Lung microvascular endothelial cell (primary cell): ENCODE measurements at regions not wholly inside any gene's neighbourhood (a gene's known extent, or its start where the extent isn't known, plus 50 kb on each side); places are given as distances from the start of the nearest gene placed in this dataset.
"Not testable (repeated sequence)": the region's sequence is repeated elsewhere in the genome, so short reads cannot be mapped to it uniquely, and the experiment has no call there.

Experiments
- DNase-seq, 2 donors: peaks; one replicate each; pipeline versions ENCODE4 v3.0.0 to v3.0.0-alpha.2; 2010; ENCODE audit warnings: low read depth in 2 of 2

DNA sequence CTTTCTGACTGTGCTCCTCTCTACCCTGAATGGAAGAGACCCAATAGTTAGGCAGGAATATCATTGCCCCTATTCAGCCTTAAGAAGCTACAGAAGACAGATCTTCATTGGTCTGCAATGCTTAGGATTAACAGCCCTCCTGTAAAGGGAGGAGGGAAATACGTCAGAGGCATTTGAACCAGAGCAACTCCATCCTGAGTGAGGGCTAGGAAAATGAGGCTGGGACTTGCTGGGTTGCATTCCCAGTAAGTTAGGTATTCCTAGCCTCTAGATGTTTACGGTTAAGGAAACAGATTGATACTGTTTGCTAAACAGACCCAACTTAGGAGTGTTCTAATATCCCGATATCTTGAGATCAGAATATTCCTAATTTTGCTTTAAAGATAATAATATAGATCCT is 63.5 kb downstream of the PCDH18 start:
- DNase-seq: no peak

DNA sequence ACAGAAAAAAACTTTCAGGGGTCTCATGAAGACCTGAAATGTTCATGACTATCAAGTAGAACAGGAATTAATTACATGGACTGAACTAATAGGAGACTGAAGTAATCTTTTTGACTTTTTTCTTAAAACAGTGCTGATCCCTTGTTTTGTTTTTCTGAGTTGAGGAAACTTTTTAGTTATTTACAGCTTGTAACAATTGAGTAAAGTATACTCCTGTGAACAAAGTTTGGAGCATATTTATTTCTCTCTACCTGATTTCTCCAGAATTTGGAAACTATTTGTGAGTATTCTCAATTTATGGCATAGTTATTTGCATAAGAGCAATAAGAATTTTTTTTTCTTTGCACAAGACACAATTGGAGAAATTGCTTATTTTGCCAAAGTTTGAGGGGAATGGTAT is 64.8 kb downstream of the PCDH18 start:
- no peak for DNase-seq

DNA sequence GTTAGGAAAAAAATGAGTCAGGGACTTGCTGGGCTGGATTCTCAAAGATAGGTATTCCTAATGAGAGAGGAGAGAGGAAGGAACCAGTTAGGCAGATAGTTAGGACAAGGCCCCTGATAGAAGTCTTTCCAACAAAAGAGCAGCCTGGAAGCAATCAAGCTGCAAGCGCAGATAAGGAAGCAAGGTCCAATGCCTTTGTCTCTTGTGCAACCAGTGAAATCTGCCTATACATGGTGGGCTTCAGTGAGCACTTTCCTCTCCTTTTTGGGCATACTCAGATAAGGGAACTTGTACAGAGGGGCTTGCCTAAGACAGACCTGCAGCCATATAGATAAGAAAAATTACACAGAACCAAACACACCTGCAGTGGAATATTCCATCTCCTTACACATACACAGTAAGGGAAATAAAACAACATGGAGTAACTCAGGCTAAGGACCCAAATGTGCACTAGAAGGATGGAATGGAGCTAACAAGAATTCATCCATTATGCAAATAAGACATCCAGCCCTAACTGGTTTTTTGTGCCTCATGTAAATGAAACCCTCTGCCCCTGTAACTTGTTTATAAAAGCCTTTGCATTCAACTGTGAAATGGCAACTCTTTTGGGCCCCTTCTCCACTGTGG is 68.8 kb downstream of the PCDH18 start:
- no peak for DNase-seq

DNA sequence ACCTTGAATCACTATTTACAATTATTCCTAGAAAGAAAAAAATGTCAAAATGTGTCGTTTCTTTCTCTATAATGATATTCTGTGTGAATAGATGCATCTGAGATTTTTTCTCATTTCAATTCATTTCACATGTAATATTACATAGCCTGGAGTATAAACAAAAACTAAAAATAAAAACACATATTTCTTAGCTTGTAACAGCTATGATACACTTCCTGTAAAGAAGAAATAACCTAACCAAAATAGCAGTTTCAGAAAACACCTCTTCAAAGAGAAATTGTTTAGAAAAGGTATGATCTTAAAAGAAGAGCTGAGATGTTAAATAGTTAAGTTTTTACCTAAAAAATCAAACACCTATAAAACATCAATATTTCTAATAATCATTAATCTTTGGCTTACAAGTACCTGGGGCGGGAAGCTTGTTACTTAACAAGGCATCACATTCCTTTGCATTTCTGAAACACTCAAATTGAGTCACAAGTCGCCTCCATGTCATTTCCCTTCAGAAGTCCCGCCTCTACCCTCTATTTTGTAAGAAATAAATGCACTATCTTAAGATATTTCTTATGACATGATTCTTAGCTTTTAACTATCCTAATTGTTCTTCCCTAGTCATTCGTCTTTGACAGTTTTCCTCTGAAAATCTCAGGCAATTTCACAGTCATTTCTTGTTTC is 76.5 kb downstream of the PCDH18 start:
- DNase-seq: no peak

DNA sequence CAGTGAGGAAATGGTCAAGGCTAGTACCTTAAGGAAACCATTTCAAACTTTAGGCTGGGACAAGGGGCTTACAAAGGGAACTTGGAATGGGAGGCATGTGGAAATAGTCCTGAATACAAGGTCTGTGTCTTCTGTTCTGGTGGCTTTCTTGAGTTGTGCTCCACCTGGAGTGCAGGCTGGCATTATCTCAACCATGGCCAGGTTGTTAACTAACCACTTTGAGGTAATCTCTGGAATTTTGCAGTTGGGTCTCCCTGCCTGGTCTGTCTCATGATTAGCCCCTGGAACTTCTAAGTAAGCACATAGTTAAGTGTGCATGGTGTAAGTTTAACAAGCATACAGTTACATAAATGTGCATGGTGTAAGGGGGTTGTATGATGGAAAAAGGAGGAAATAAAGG is 77.5 kb downstream of the PCDH18 start:
- DNase-seq: no peak

DNA sequence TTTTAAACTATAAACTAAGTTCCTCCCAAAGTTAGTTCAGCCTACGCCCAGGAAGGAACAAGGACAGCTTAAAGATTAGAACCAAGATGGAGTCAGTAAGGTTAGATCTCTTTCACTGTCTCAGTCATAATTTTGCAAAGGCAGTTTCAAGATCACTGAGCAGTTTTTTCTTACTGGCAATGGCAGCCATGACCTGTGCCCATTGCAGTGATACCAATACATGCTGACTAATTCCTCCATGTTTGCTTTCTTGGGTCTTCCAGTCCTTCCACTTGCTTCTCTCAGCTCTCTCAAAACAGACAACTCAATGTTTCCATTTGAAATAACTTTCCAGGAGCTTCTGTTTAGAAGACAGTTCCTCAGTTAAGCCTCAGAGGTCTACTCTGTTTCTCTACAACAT is 79.5 kb downstream of the PCDH18 start:
- no peak for DNase-seq

DNA sequence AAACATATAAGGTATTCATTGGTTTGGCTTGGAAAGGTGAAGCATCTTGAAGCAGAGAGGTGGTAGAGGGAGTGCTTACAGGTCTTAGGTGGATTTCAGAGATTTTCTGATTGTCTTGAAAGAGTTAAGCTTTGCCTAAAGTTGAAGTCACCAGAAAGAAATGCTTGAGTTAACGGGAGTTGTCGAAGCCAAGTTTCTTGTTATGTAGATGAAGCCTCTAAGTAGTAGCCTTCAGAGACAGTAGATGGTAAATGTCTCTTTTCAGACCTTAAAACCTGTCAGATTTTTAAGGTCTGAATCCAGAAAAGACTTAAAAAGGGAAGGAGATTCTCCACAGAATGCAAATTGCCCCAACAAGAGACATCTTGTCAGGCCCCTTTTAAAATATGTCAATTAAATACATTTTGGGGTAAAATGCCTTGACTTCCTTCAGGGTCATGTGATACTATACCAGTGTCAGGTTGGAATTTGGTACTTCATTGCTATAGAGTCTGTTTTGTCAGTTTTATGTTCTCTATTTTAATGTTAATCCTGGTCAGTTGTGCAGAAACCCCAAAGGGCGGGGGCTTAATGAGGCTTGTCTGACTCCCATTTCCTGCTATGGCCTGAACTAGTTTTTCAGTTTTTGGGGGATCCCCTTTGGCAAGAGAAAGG is 81.0 kb downstream of the PCDH18 start:
- DNase-seq: no peak

DNA sequence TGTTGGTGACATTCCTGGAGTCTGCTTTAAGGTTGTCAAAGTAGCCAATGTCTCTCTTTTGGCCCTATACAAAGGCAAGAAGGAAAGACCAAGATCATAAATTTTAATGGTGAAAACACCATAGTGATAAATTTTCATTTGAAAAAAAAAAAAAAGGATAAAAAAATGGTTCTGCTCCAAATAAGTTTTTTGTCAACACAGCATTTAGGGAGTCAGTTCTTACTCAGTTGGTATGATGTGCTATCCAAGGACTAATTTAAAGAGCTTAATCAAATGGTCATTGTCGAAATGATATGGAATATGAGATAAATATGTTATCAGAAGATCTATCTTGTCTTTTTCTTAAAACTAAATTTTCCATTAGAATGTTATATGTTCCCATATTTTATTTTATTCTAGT is 83.9 kb downstream of the PCDH18 start:
- DNase-seq: no peak

DNA sequence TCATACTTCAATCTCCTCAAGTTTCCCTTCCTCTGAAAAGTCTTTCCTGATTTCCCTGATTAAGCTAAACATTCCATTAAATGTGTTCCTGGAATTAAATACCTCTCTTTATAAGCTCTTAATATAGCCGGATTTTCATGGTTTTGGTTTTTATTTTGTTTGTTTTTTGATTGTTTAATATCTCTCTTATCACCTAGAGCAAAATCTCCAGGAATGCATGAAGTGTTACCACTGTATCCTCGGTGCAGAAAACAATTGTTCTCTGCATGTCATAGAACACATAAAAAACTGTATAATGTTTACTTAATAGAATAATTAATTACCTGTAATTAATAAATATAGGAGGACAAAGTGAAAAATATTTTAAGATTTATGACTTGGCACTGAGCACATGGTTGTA is 86.2 kb downstream of the PCDH18 start:
- DNase-seq: no peak

DNA sequence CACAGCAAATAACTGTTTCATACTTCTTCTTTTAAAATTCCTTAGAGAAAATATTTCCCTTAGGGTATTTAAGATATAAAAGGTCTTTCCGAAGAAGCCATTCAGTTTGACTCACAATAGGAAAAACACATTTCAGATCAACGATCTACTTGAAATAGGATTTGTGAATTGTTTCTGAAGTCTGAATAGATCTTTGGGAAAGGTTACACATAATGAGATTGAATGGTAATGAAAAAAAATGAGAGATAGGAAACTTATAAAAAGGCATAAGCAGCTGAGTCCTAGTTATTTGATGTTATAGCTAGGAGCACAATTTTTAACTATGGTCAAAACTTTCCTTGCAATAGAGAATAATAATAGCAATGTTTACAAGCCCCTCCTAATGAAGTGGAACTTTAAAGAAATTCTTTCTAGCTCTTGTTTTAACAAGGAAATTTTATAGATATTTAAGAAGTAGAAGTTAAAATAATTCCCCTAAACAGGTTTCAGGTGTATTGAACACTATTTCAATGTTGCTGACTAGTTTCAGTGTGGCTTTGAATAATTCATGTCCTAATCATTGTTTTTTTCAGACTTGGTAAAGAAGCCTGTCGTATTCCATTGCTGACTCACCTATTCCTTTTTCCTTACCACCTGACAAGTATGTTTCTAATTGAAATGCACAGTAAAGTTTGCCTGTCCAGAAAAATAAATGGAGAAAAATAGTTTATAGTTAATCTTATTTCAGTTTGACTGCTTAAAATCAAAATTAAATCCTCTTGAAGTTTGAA is 89.1 kb downstream of the PCDH18 start:
- no peak for DNase-seq

DNA sequence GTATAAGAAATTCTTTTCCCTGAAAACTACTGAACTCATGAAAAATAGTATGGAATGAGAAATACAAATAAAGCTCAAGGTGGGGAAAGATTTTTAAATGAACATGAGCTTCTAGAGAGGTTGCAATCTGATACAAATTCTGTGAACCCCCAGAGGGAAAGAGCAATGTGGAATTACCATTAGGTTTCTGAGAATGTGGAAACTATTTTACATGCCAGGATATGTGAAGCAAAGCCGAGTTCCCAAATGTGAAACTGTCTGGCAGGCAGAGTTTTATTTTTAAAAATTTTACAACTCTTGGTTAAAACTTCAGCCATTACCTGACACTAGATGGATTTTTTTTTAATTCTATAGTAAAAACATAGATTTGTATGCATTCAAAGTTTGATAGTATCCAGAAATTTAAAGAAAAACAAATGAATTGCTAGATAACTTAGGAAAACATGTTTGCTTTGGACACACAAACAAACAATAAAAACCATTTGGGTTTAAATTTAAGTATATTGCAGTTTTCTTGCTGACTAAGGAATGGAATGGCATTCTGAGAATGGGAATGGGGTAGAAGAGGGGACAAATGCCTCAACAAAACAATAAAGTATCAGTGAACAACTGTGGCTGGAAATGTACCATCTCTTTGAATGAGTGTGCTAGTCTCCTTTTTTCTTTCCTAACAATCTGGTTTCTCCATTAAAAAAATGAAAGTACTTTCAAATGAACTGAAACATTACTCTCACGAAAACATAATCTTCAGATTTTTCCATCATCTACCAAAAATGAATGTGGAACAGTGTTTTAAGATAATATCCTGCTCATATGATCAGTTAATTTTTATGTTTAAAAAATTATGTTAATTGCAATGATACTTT is 99.6 kb downstream of the PCDH18 start:
- DNase-seq: no peak

DNA sequence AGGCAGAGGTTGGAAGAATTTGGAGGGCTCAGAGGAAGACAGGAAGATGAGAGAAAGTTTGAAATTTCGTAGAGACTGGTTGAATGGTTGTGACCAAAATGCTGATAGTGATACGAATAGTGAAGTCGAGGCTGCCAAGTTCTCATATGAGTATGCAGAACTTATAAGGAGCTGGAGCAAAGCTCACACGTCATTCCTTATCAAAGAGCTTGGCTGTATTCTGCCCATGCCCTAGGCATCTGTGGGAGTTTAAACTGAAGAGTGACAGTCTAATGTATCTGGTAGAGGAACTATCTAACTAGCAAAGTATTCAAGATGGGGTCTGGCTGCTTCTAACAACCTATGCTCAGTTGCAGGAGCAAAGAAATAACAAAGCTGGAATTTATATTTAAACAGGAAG is 102.1 kb downstream of the PCDH18 start:
- DNase-seq: no peak

DNA sequence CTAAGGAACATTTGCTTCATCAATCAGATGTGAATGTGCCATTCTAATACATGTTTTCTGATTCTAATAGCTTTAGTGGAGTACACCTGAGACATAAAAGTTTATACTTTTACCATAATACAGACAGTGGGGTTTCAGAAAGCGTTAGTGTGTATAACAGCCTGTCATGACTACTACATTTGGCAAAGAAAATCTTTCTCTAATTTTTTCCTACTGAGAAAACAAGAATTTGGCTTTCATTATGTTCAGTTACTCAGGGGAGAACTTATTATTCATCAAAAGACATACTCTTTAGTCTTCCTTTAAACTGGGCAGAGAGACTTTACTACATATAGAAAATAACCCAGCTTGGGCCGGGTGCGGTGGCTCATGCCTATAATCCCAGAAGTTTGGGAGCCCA is 104.9 kb downstream of the PCDH18 start:
- no peak for DNase-seq

DNA sequence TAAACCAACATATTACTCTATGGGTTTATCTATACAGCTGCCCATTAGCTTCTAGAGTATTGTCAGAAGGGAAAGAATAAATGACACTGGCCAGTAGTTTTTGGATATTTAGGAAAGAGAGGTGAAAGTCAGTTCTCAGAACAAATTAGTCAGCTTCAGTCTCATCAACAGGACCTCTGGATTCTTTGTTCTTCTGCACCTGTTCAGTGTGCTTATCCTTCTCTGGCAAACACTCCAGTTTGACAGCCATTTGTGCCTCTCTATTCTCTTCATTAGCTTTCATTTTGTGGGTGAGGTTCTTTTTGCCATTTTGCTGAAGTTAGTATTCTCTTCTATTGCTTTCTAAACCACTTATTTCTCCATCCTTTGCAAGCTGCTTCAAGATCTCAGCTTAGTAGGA is 107.0 kb downstream of the PCDH18 start:
- no peak for DNase-seq

DNA sequence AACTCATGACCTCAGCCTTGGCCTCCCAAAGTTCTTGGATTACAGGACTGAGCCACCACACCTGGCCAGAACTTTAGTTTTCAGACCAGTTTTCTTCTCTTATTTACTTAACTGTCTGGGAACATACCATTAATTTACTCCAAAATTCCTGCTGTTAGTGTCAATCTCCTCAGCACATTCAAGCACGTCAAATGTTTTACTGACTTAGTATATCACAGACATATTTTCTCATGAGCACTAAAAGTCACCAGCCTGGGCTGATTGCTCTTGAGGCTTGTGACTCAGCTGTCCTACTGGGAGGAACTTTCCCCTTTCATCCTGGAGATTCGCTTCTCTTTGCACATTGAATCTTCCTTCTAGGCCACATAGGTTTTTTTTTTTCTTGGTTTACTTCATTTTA is 109.6 kb downstream of the PCDH18 start:
- DNase-seq: no peak

DNA sequence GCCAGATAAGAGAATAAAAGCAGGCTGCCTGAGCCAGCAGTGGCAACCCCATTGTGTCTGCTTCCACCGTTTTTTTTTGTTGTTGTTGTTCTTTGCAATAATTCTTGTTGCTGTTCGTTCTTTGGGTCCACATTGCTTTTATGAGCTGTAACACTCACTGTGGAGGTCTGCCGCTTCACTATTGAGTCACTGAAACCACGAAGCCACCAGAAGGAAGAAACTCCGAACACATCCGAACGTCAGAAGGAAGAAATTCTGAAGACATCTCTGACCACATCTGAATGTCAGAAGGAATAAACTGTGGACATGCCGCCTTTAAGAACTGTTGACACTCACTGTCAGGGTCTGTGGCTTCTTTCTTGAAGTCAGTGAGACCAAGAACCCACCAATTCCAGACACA is 110.5 kb downstream of the PCDH18 start:
- no peak for DNase-seq

DNA sequence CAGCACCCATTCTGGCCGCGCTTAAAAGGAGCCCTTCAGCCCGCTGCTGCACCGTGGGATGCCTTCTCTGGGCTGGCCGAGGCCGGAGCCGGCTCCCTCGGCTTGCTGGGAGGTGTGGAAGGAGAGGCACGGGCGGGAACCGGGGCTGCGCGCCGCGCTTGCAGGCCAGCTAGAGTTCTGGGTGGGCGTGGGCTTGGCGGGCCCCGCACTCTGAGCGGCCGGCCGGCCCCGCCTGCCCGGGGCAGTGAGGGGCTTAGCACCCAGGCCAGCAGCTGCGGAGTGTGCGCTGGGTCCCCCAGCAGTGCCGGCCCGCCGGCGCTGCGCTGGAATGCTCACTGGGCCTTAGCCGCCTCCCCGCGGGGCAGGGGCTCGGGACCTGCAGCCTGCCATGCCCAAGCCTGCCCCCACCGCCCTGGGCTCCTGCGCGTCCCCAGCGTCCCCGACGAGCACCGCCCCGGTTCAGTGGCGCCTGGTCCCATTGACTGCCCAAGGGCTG is 111.3 kb downstream of the PCDH18 start:
- no peak for DNase-seq

DNA sequence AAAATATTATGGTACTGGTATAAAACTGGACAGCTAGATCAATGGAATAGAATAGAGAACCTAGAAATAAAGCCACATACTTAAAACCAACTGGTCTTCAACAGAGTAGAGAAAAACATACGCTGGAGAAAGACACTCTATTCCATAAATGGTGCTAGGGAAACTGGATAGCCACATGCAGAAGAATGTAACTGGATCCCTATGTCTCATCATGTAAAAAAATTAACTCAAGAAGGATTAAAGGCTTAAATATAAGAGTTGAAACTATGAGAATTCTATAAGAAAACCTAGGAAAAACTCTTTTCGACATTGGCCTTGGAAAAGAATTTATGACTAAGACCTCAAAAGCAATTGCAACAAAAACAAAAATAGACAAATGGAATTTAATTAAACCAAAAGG is 114.6 kb downstream of the PCDH18 start:
- DNase-seq: no peak

DNA sequence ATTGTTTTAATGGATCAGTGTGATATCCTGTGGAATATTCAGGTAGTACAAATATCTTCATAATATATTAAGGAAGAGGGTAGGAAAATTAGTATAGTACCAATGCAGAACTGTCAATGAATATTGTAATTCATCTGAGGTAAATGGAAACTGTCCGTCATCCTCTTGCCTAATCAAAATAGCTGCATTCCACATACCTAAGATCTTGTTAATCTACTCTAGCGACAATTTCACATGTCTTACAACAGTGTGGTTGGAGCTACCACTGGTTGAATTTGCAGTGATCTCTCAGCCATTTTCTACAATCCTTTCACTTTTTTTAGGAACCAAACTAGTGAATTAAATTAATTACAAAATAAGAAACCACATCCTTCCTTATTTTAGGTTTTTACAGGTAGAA is 117.5 kb downstream of the PCDH18 start:
- DNase-seq: no peak

DNA sequence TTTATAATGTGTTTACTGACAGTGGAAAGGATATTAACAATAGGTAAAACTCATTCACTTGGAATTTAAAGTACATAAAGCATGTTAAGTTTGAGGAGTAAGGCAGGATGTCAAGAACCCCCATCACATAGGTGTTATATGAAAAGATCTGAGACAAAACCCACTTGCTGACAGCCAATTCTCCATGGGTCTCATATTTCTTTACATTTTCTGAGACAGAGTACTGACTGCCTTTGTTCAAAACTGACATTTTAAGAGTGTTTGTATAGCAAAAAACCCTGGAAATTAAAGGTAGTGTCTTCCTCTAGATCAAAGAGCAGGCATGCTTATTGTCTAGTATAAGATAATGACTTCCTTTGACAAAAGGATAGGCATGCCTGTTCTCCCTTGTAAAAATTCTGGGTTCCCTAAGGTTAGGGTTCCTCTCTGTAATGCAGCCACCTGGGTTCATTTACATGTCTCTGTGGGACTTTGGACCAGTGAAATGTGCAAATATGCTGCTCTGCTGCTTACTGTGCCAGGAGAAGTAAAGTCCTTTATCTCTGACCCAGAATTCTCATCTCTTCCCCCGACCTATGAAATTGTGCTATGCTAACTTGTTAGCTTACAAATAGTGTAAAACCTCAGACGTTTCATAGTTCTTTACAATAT is 123.6 kb downstream of the PCDH18 start:
- DNase-seq: no peak

DNA sequence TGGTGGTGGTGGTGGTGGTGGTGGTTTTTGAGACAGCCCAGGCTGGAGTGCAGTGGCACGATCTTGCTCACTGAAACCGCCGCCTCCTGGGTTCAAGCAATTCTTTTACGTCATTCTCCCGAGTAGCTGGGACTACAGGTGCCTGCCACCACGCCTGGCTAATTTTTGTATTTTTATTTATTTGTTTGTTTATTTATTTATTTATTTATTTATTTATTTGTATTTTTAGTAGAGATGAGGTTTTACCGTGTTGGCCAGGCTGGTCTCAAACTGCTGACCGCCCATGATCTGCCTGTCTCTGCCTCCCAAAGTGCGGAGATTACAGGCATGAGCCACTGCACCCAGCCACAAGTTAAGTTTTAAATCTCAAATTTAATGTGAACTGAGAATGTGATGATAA is 126.5 kb downstream of the PCDH18 start:
- DNase-seq: not testable (repeated sequence)
